Left lung (tissue), 4 donors: ENCODE measurements at regions not wholly inside any gene's neighbourhood (a gene's known extent, or its start where the extent isn't known, plus 50 kb on each side); places are given as distances from the start of the nearest gene placed in this dataset.

ENCODE experiments used
- ATAC-seq: fragments of 200-7000 bp; cut with Tn5 transposase; one replicate; pipeline ENCODE4 v1.9.1; 2020; ENCODE audit warnings: moderate library complexity
- DNase-seq, 4 donors: peaks; one replicate each; pipeline ENCODE4 v3.0.0-alpha.2; 2013 to 2020
- H3K27ac ChIP-seq, 2 donors: fragments of 200-600 bp; sonication (generic) in 1 of 2; one replicate each; pipeline versions ENCODE4 v1.5.0 to v1.8.0; 2020 to 2021
- H3K27me3 ChIP-seq, 2 donors: fragments of 200-600 bp; sonication (generic) in 1 of 2; one replicate each; pipeline versions ENCODE4 v1.5.0 to v1.8.0; 2020 to 2021
- H3K36me3 ChIP-seq, 2 donors: fragments of 200-600 bp; sonication (generic) in 1 of 2; one replicate each; pipeline versions ENCODE4 v1.5.0 to v1.8.0; 2020 to 2021
- H3K4me1 ChIP-seq, 2 donors: fragments of 200-600 bp; one replicate each; pipeline ENCODE4 v1.8.0; 2021
- H3K4me3 ChIP-seq, 2 donors: fragments of 200-600 bp; sonication (generic) in 1 of 2; one replicate each; pipeline versions ENCODE4 v1.5.0 to v1.8.0; 2020 to 2021; ENCODE audit warnings: mild to moderate bottlenecking in 1 of 2
- H3K9me3 ChIP-seq, 2 donors: fragments of 200-600 bp; sonication (generic) in 1 of 2; one replicate each; pipeline versions ENCODE4 v1.5.0 to v1.8.0; 2020 to 2021
- intact Hi-C, 2 donors: fragments of 100-400 bp; cut with DNase I; formaldehyde crosslinking; loops; one replicate each; pipeline versions ENCODE4 v1.11.2 to v1.14.2; 2022
- TF ChIP-seq, protein P1 (sequence below), 2 donors: fragments of 200-600 bp; sonication (generic) in 1 of 2; IDR thresholded peaks; one replicate each; pipeline versions ENCODE4 v1.5.0 to v1.8.0; 2021; ENCODE audit warnings: antibody characterized with exemption in 2 of 2
- donor health status: DM: no; HTN: yes; CAD: no.
- donor health status: DM: no; HTN: no; CAD: no.

DNA sequence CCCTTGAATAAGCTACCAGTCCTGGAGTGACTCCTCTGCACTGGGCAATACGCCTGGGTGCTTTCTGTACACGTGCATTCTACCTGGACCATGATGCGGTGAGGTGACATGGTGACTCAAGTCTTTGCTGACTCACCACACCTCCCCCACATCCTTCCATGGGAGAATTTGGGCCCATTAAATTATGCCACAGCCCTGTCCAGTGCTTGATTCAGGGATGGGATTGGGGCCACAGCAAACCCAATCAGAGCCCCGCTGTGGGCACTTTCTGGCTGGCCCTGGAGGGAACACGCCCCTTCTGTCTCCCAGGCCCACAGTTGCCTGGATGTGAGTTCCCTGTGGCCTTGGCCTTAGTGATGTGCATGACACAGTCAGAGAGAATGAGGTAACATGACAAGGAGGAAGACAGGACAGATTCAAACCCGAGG, 86.9 kb downstream of the LRRC30 start:
- ATAC-seq, result no peak
- intact Hi-C loops, result no loop called here
- DNase-seq, result no peak
- Histone ChIP-seq H3K27me3 (no peaks in the 10 kb centered on the region), H3K4me1 (no peaks in the 10 kb centered on the region), H3K9me3 (peaks cover 0 to 3% of the 10 kb centered on the region in 2 donors), H3K27ac (no peak overlapping the region), H3K36me3 (no peaks in the 10 kb centered on the region), H3K4me3 (no peak overlapping the region)
- TF ChIP-seq, protein P1, sequence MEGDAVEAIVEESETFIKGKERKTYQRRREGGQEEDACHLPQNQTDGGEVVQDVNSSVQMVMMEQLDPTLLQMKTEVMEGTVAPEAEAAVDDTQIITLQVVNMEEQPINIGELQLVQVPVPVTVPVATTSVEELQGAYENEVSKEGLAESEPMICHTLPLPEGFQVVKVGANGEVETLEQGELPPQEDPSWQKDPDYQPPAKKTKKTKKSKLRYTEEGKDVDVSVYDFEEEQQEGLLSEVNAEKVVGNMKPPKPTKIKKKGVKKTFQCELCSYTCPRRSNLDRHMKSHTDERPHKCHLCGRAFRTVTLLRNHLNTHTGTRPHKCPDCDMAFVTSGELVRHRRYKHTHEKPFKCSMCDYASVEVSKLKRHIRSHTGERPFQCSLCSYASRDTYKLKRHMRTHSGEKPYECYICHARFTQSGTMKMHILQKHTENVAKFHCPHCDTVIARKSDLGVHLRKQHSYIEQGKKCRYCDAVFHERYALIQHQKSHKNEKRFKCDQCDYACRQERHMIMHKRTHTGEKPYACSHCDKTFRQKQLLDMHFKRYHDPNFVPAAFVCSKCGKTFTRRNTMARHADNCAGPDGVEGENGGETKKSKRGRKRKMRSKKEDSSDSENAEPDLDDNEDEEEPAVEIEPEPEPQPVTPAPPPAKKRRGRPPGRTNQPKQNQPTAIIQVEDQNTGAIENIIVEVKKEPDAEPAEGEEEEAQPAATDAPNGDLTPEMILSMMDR (IDR thresholded peaks at IDR 0.05), result no peak

DNA sequence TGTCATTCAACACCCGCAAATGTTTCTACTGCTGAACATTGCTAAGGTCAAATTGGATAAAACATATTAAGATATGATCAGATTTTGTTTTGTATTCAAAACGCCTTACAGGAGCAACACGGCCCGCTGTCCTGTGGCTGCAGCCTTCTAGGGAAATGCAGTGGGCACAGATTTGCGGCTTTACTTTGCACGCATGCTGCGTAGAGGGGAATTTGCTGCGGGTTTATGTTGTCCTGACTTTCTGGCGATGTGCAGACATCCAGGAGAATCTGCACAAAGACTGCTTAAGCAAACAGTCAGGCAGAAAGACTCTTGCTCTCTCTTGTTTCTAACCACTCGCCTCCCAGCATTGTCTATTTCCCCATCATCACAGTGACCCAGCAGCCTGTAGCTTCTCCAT, 88.3 kb downstream of the LRRC30 start:
- no peaks in the 10 kb centered on the region for H3K9me3 ChIP-seq
- H3K27ac ChIP-seq, result no peak overlapping the region
- no peak for DNase-seq
- intact Hi-C loops, result no loop called here
- H3K27me3 ChIP-seq, result no peaks in the 10 kb centered on the region
- H3K4me1 ChIP-seq, result peaks cover 0 to 5% of the 10 kb centered on the region in 2 donors
- no peak overlapping the region for H3K4me3 ChIP-seq
- TF ChIP-seq, protein P1 (IDR thresholded peaks at IDR 0.05), result no peak
- no peak for ATAC-seq
- H3K36me3 ChIP-seq, result no peaks in the 10 kb centered on the region

DNA sequence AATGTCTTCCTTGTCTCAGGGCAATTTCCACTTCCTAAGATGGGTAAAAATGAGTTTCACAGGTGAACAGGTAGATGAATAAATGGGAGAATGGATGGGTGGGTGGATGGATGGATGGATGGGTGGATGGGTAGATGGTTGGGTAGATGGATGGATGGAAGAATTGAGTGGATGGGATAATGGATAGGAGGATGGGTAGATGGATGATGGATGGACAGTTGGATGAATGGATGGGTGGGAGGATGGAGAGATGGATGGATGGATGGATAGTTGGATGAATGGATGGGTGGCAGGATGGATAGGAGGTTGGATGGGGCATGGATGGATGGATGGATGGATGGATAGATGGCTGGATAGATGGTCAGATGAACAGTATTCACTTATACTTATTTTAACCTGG, 90.9 kb downstream of the LRRC30 start:
- H3K27ac ChIP-seq, result no peak overlapping the region
- intact Hi-C loops, result no loop called here
- H3K36me3 ChIP-seq, result no peaks in the 10 kb centered on the region
- H3K27me3 ChIP-seq, result no peaks in the 10 kb centered on the region
- H3K9me3 ChIP-seq, result no peaks in the 10 kb centered on the region
- ATAC-seq, result no peak
- no peak for DNase-seq
- H3K4me1 ChIP-seq, result peaks cover 0 to 5% of the 10 kb centered on the region in 2 donors
- TF ChIP-seq, protein P1 (IDR thresholded peaks at IDR 0.05), result no peak
- no peak overlapping the region for H3K4me3 ChIP-seq

DNA sequence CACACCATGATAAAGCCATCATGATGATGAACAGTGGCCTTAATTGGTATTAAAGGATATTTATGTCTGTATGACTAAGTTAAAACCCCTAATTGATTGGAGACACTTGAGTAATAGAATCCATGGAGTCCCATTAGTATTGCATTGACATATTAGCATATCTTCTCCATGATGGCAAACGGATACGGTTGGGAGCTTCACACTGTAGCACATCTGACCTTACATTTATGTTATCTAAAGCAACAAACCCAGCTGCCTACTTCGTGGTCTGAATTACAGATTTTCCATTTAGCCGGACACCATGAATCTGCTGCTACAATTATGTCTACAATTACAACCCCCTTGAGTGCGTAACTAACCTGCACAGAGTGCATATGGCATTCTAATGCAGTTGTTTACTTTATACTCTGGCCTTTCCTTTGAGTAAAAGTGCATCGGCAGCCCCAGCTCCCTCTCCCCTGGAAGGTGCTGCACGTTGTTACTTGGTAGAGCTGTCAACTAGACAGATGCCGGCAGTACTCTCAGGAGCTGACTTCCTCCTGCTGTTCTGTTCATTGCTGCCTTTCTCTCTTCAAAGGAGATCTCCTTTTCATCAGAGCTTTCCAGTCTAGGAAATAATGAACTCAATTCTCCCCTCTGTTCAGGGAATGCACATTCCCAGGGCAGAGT, 92.1 kb downstream of the LRRC30 start:
- H3K36me3 ChIP-seq, result no peaks in the 10 kb centered on the region
- no peak for DNase-seq
- H3K9me3 ChIP-seq, result no peaks in the 10 kb centered on the region
- intact Hi-C loops, result no loop called here
- H3K27me3 ChIP-seq, result no peaks in the 10 kb centered on the region
- ATAC-seq, result no peak
- peaks cover 0 to 5% of the 10 kb centered on the region in 2 donors for H3K4me1 ChIP-seq
- H3K4me3 ChIP-seq, result no peak overlapping the region
- peak overlapping the region in 1 of 2 donors; percentile 13 for H3K27ac ChIP-seq
- TF ChIP-seq, protein P1 (IDR thresholded peaks at IDR 0.05), result no peak

DNA sequence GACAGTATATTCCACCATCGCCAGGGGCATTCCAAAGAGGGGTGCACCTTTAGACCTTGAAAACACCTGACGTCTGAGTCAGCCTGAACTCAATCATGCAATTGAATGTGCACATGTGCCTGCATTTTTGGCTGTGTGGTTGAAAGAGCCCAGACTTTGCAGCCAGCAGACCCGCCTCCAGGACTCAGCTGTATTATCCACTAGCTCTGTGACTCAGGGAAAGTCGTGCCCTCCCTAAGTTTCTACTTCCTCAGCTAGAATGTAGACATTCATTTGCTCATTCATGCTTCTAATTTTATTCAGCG, 94.2 kb downstream of the LRRC30 start:
- Histone ChIP-seq H3K27me3 (no peaks in the 10 kb centered on the region), H3K4me1 (peaks cover 0 to 5% of the 10 kb centered on the region in 2 donors), H3K4me3 (no peak overlapping the region), H3K9me3 (no peaks in the 10 kb centered on the region), H3K27ac (peak overlapping the region in 1 of 2 donors; percentile 70), H3K36me3 (no peaks in the 10 kb centered on the region)
- no peak for ATAC-seq
- TF ChIP-seq, protein P1 (IDR thresholded peaks at IDR 0.05), result no peak
- no peak for DNase-seq
- intact Hi-C loops, result no loop called here
